Left ventricle myocardium inferior (tissue), 1 donor: ENCODE measurements at regions not wholly inside any gene's neighbourhood (a gene's known extent, or its start where the extent isn't known, plus 50 kb on each side); places are given as distances from the start of the nearest gene placed in this dataset.

ENCODE experiments used
- DNase-seq: peaks from one replicate; pipeline ENCODE4 v3.0.0-alpha.2; 2020
- H3K27ac ChIP-seq: fragments of 200-600 bp; replicated peaks from 2 replicates; pipeline ENCODE4 v1.8.0; 2021
- H3K27me3 ChIP-seq: fragments of 200-600 bp; 2 replicates; pipeline ENCODE4 v1.8.0; 2021; ENCODE audit warnings: low read depth
- H3K36me3 ChIP-seq: fragments of 200-600 bp; 2 replicates; pipeline ENCODE4 v1.8.0; 2021
- H3K4me1 ChIP-seq: fragments of 200-600 bp; 2 replicates; pipeline ENCODE4 v1.8.0; 2021
- H3K4me3 ChIP-seq: fragments of 200-600 bp; 2 replicates; pipeline ENCODE4 v1.8.0; 2021; ENCODE audit warnings: mild to moderate bottlenecking, moderate library complexity
- H3K9me3 ChIP-seq: fragments of 200-600 bp; replicated peaks from 2 replicates; pipeline ENCODE4 v1.8.0; 2021
- CTCF ChIP-seq: fragments of 200-600 bp; IDR thresholded peaks from 2 replicates; pipeline ENCODE4 v1.8.0; 2021; ENCODE audit warnings: antibody characterized with exemption, mild to moderate bottlenecking, borderline replicate concordance
- intact Hi-C: fragments of 100-400 bp; cut with micrococcal nuclease; formaldehyde crosslinking; loops from one replicate; pipeline ENCODE4 v1.11.0; 2022
- donor health status: DM: no; HTN: yes; CAD: no; lungs with severe emphysema.

- Histone ChIP-seq H3K27ac (no peak overlapping the region), H3K9me3 (no peaks in the 10 kb centered on the region), H3K27me3 (no peaks in the 10 kb centered on the region), H3K4me3 (no peak overlapping the region), H3K36me3 (no peaks in the 10 kb centered on the region), H3K4me1 (no peaks in the 10 kb centered on the region)
- DNase-seq: no peak
- no peak for TF ChIP-seq CTCF
- intact Hi-C loops: no loop called here
Measured at GRCh38 chr18:40608226-40608625, 1346.8 kb upstream of the PIK3C3 start.

GRCh38 chr18:40607542-40608148 lies 1347.4 kb upstream of the PIK3C3 start:
- DNase-seq: no peak
- no peak overlapping the region for H3K4me3 ChIP-seq
- no peak overlapping the region for H3K27ac ChIP-seq
- no peaks in the 10 kb centered on the region for H3K4me1 ChIP-seq
- no peak for TF ChIP-seq CTCF
- H3K27me3 ChIP-seq: no peaks in the 10 kb centered on the region
- intact Hi-C loops: no loop called here
- no peaks in the 10 kb centered on the region for H3K36me3 ChIP-seq
- H3K9me3 ChIP-seq: no peaks in the 10 kb centered on the region

GRCh38 chr18:40606996-40607395 lies 1348.0 kb upstream of the PIK3C3 start:
- H3K9me3 ChIP-seq: no peaks in the 10 kb centered on the region
- no peak for TF ChIP-seq CTCF
- no peaks in the 10 kb centered on the region for H3K4me1 ChIP-seq
- no peak for DNase-seq
- H3K27me3 ChIP-seq: no peaks in the 10 kb centered on the region
- H3K36me3 ChIP-seq: no peaks in the 10 kb centered on the region
- no peak overlapping the region for H3K27ac ChIP-seq
- no peak overlapping the region for H3K4me3 ChIP-seq
- intact Hi-C loops: no loop called here

GRCh38 chr18:40583671-40584070 lies 1371.4 kb upstream of the PIK3C3 start:
- H3K27ac ChIP-seq: no peak overlapping the region
- no peaks in the 10 kb centered on the region for H3K27me3 ChIP-seq
- H3K36me3 ChIP-seq: no peaks in the 10 kb centered on the region
- no peaks in the 10 kb centered on the region for H3K4me1 ChIP-seq
- H3K4me3 ChIP-seq: no peak overlapping the region
- DNase-seq: no peak
- intact Hi-C loops: no loop called here
- TF ChIP-seq CTCF: no peak
- peaks cover 24% of the 10 kb centered on the region for H3K9me3 ChIP-seq

- Histone ChIP-seq H3K27me3 (no peaks in the 10 kb centered on the region), H3K9me3 (peaks cover 17% of the 10 kb centered on the region), H3K4me3 (no peak overlapping the region), H3K27ac (no peak overlapping the region), H3K36me3 (no peaks in the 10 kb centered on the region), H3K4me1 (no peaks in the 10 kb centered on the region)
- intact Hi-C loops: no loop called here
- TF ChIP-seq CTCF: no peak
- no peak for DNase-seq
Measured at GRCh38 chr18:40582105-40582504, 1372.9 kb upstream of the PIK3C3 start.
